DOHH2 (cell line): ENCODE measurements at regions not wholly inside any gene's neighbourhood (a gene's known extent, or its start where the extent isn't known, plus 50 kb on each side); places are given as distances from the start of the nearest gene placed in this dataset.

ENCODE experiments used
- H3F3A ChIP-seq: fragments of 200-600 bp; sonication (generic), shearing (Covaris generic); 2 replicates; pipeline ENCODE4 v1.6.0; 2016; ENCODE audit warnings: antibody characterized with exemption, mild to moderate bottlenecking; ENCODE audit not compliant: control insufficient read depth, insufficient read depth
- H3K27ac ChIP-seq: fragments of 200-600 bp; sonication (generic); 2 replicates; pipeline ENCODE4 v1.5.1; 2014; ENCODE audit warnings: low read depth, mild to moderate bottlenecking, low read length, moderate library complexity
- H3K27me3 ChIP-seq: fragments of 200-600 bp; sonication (generic); 2 replicates; pipeline ENCODE4 v1.6.1; 2014; ENCODE audit warnings: mild to moderate bottlenecking, low read length, mixed read lengths; ENCODE audit not compliant: control insufficient read depth
- H3K36me3 ChIP-seq: fragments of 200-600 bp; sonication (generic); 2 replicates; pipeline ENCODE4 v1.6.1; 2014; ENCODE audit warnings: mild to moderate bottlenecking, low read length, moderate library complexity, mixed read lengths; ENCODE audit not compliant: control insufficient read depth
- H3K4me1 ChIP-seq: fragments of 200-600 bp; sonication (generic); 2 replicates; pipeline ENCODE4 v1.6.1; 2014; ENCODE audit warnings: mild to moderate bottlenecking, low read length, mixed read lengths; ENCODE audit not compliant: control insufficient read depth
- H3K4me2 ChIP-seq: fragments of 200-600 bp; sonication (generic); 2 replicates; pipeline ENCODE4 v1.6.0; 2014; ENCODE audit warnings: mild to moderate bottlenecking, low read length, moderate library complexity
- H3K4me3 ChIP-seq: fragments of 200-600 bp; sonication (generic); 2 replicates; pipeline ENCODE4 v1.5.1; 2014; ENCODE audit warnings: mild to moderate bottlenecking, low read length, mixed read lengths
- H3K79me2 ChIP-seq: fragments of 200-600 bp; sonication (generic); 2 replicates; pipeline ENCODE4 v1.6.1; 2014; ENCODE audit warnings: mild to moderate bottlenecking, low read length, mixed read lengths; ENCODE audit not compliant: control insufficient read depth
- H3K9me2 ChIP-seq: fragments of 200-600 bp; sonication (generic); replicated peaks from 2 replicates; pipeline ENCODE4 v1.6.1; 2014; ENCODE audit warnings: mild to moderate bottlenecking, low read length, mixed read lengths; ENCODE audit not compliant: control insufficient read depth
- H3K9me3 ChIP-seq: fragments of 200-600 bp; sonication (generic); 2 replicates; pipeline ENCODE4 v1.6.1; 2014; ENCODE audit warnings: antibody characterized with exemption, low read length, mixed read lengths; ENCODE audit not compliant: control insufficient read depth, insufficient read depth
- H4K20me1 ChIP-seq: fragments of 200-600 bp; sonication (generic); 2 replicates; pipeline ENCODE4 v1.6.0; 2014; ENCODE audit warnings: low read depth, mild to moderate bottlenecking, antibody characterized with exemption, low read length, moderate library complexity; ENCODE audit not compliant: control insufficient read depth, insufficient read depth
- CTCF ChIP-seq: fragments of 200-600 bp; sonication (generic); IDR thresholded peaks from one replicate; pipeline ENCODE4 v1.5.1; 2014; ENCODE audit warnings: antibody characterized with exemption, mild to moderate bottlenecking, low read depth, low read length; ENCODE audit not compliant: poor library complexity, severe bottlenecking
- EZH2phosphoT487 ChIP-seq: fragments of 200-600 bp; sonication (generic); IDR thresholded peaks from 2 replicates; pipeline ENCODE4 v1.6.1; 2017; ENCODE audit warnings: borderline replicate concordance, mild to moderate bottlenecking, antibody characterized with exemption, low read length, moderate library complexity, mixed read lengths

- Histone ChIP-seq H3K4me2 (peak overlapping the region; percentile 9; the same call in 1 of the 2 replicates), H3F3A (no peaks in the 10 kb centered on the region), H4K20me1 (no peaks in the 10 kb centered on the region), H3K36me3 (no peaks in the 10 kb centered on the region), H3K4me3 (no peak overlapping the region), H3K79me2 (no peaks in the 10 kb centered on the region), H3K27ac (no peak overlapping the region), H3K4me1 (peaks cover 8% of the 10 kb centered on the region), H3K9me3 (no peaks in the 10 kb centered on the region), H3K27me3 (no peaks in the 10 kb centered on the region), H3K9me2 (no peaks in the 10 kb centered on the region)
- TF ChIP-seq CTCF (no peak), EZH2phosphoT487 (no peak)
These were observed 70.3 kb upstream of the DOCK10 start for GRCh38 chr2:225112362-225113126.

GRCh38 chr2:225108805-225109204 lies 66.5 kb upstream of the DOCK10 start:
- no peaks in the 10 kb centered on the region for H3F3A ChIP-seq
- H3K27me3 ChIP-seq, result no peaks in the 10 kb centered on the region
- no peaks in the 10 kb centered on the region for H3K9me2 ChIP-seq
- H3K79me2 ChIP-seq, result no peaks in the 10 kb centered on the region
- H3K4me1 ChIP-seq, result peaks cover 8% of the 10 kb centered on the region
- no peaks in the 10 kb centered on the region for H4K20me1 ChIP-seq
- H3K4me3 ChIP-seq, result no peak overlapping the region
- H3K36me3 ChIP-seq, result no peaks in the 10 kb centered on the region
- H3K27ac ChIP-seq, result no peak overlapping the region
- no peaks in the 10 kb centered on the region for H3K9me3 ChIP-seq
- H3K4me2 ChIP-seq, result no peak overlapping the region
- no peak for TF ChIP-seq CTCF
- TF ChIP-seq EZH2phosphoT487, result no peak

- no peaks in the 10 kb centered on the region for H3K36me3 ChIP-seq
- TF ChIP-seq CTCF (no peak), EZH2phosphoT487 (no peak)
- no peaks in the 10 kb centered on the region for H3K9me2 ChIP-seq
- H3K4me3 ChIP-seq, result no peak overlapping the region
- peaks cover 2% of the 10 kb centered on the region; the same call in 1 of the 2 replicates for H3K27me3 ChIP-seq
- no peaks in the 10 kb centered on the region for H3F3A ChIP-seq
- no peaks in the 10 kb centered on the region for H3K9me3 ChIP-seq
- H3K4me2 ChIP-seq, result no peak overlapping the region
- no peaks in the 10 kb centered on the region for H3K4me1 ChIP-seq
- H4K20me1 ChIP-seq, result no peaks in the 10 kb centered on the region
- H3K79me2 ChIP-seq, result no peaks in the 10 kb centered on the region
- H3K27ac ChIP-seq, result no peak overlapping the region
These were observed 62.7 kb upstream of the DOCK10 start for GRCh38 chr2:225104971-225105370.
